NT2/D1 (cell line): ENCODE measurements at regions not wholly inside any gene's neighbourhood (a gene's known extent, or its start where the extent isn't known, plus 50 kb on each side); places are given as distances from the start of the nearest gene placed in this dataset.

Source experiments
- SUZ12 ChIP-seq: IDR thresholded peaks from 2 replicates; pipeline ENCODE4 v1.6.1; 2011; ENCODE audit not compliant: insufficient read length, insufficient read depth; ENCODE audit errors: extremely low read depth
- YY1 ChIP-seq: IDR thresholded peaks from 2 replicates; pipeline ENCODE4 v1.6.1; 2011; ENCODE audit not compliant: insufficient read length, insufficient read depth
- ZNF274 ChIP-seq: IDR thresholded peaks from 2 replicates; pipeline ENCODE4 v1.6.1; 2011; ENCODE audit warnings: mild to moderate bottlenecking, low read depth, low read length

- TF ChIP-seq YY1 (no peak), ZNF274 (no peak), SUZ12 (no peak)
Measured at GRCh38 chr12:67772267-67773169, 124.0 kb downstream of the DYRK2 start.
